H9 (cell line): ENCODE measurements at regions not wholly inside any gene's neighbourhood (a gene's known extent, or its start where the extent isn't known, plus 50 kb on each side); places are given as distances from the start of the nearest gene placed in this dataset.

Experiments
- DNase-seq: peaks from one replicate; pipeline ENCODE4 v3.0.0-alpha.2; 2017
- H2AFZ ChIP-seq: one replicate; pipeline ENCODE4 v1.6.1; 2013; ENCODE audit warnings: mild to moderate bottlenecking, low read length, control low read depth, moderate library complexity
- H2AK5ac ChIP-seq: 2 replicates; pipeline ENCODE4 v1.6.1; 2013; ENCODE audit warnings: low read length, control low read depth, mixed read lengths; ENCODE audit not compliant: insufficient read length
- H2BK120ac ChIP-seq: one replicate; pipeline ENCODE4 v1.6.1; 2013; ENCODE audit warnings: low read depth, mild to moderate bottlenecking, low read length, control low read depth, inconsistent platforms; ENCODE audit not compliant: poor library complexity, severe bottlenecking
- H2BK12ac ChIP-seq: 2 replicates; pipeline ENCODE4 v1.6.1; 2013; ENCODE audit warnings: low read length, control low read depth, mixed read lengths, low read depth; ENCODE audit not compliant: insufficient read length
- H2BK15ac ChIP-seq: 2 replicates; pipeline ENCODE4 v1.6.1; 2013; ENCODE audit warnings: low read depth, low read length, control low read depth
- H2BK20ac ChIP-seq: one replicate; pipeline ENCODE4 v1.6.1; 2013; ENCODE audit warnings: low read depth, mild to moderate bottlenecking, low read length, control low read depth, inconsistent platforms; ENCODE audit not compliant: poor library complexity, severe bottlenecking
- H2BK5ac ChIP-seq: 2 replicates; pipeline ENCODE4 v1.6.1; 2013; ENCODE audit warnings: low read length, control low read depth, mixed read lengths; ENCODE audit not compliant: insufficient read length
- H3K14ac ChIP-seq: 2 replicates; pipeline ENCODE4 v1.6.1; 2013; ENCODE audit warnings: low read length, control low read depth; ENCODE audit not compliant: insufficient read depth
- H3K18ac ChIP-seq: 2 replicates; pipeline ENCODE4 v1.6.1; 2013; ENCODE audit warnings: low read depth, mild to moderate bottlenecking, mixed read lengths, low read length, control low read depth; ENCODE audit not compliant: insufficient read length
- H3K23ac ChIP-seq: 2 replicates; pipeline ENCODE4 v1.6.1; 2013; ENCODE audit warnings: low read length, control low read depth, mixed read lengths, low read depth; ENCODE audit not compliant: insufficient read length
- H3K23me2 ChIP-seq: 2 replicates; pipeline ENCODE4 v1.6.1; 2013; ENCODE audit warnings: low read depth, mild to moderate bottlenecking, mixed read lengths, low read length, control low read depth; ENCODE audit not compliant: insufficient read length, poor library complexity, severe bottlenecking
- H3K27ac ChIP-seq: 2 replicates; pipeline ENCODE4 v1.5.1; 2013; ENCODE audit warnings: low read length, control low read depth, mixed read lengths, low read depth; ENCODE audit not compliant: insufficient read length
- H3K27me3 ChIP-seq: 2 replicates; pipeline ENCODE4 v1.6.1; 2013; ENCODE audit warnings: low read length, control low read depth, inconsistent platforms; ENCODE audit not compliant: insufficient read depth
- H3K4ac ChIP-seq: 2 replicates; pipeline ENCODE4 v1.6.1; 2013; ENCODE audit warnings: low read depth, mild to moderate bottlenecking, control low read depth, inconsistent platforms, low read length, moderate library complexity
- H3K4me1 ChIP-seq: 2 replicates; pipeline ENCODE4 v1.6.1; 2013; ENCODE audit warnings: low read length, control low read depth, inconsistent platforms; ENCODE audit not compliant: insufficient read depth
- H3K4me2 ChIP-seq: 2 replicates; pipeline ENCODE4 v1.6.1; 2013; ENCODE audit warnings: low read length, control low read depth, mixed read lengths; ENCODE audit not compliant: insufficient read length, insufficient read depth
- H3K56ac ChIP-seq: 2 replicates; pipeline ENCODE4 v1.6.1; 2013; ENCODE audit warnings: low read depth, mild to moderate bottlenecking, mixed read lengths, low read length, control low read depth; ENCODE audit not compliant: insufficient read length
- H3K79me1 ChIP-seq: 2 replicates; pipeline ENCODE4 v1.6.1; 2013; ENCODE audit warnings: low read depth, mild to moderate bottlenecking, moderate library complexity, low read length, control low read depth, inconsistent platforms; ENCODE audit not compliant: insufficient read depth, poor library complexity, severe bottlenecking
- H3K79me2 ChIP-seq: 2 replicates; pipeline ENCODE4 v1.6.1; 2013; ENCODE audit warnings: low read length, control low read depth, inconsistent platforms; ENCODE audit not compliant: insufficient read depth
- H3K9ac ChIP-seq: 2 replicates; pipeline ENCODE4 v1.6.1; 2013; ENCODE audit warnings: low read length, control low read depth, mixed read lengths; ENCODE audit not compliant: insufficient read length; ENCODE audit errors: extremely low read depth
- H3K9me3 ChIP-seq: one replicate; pipeline ENCODE4 v1.6.1; 2013; ENCODE audit warnings: low read depth, low read length, inconsistent platforms; ENCODE audit not compliant: control insufficient read depth
- H3T11ph ChIP-seq: one replicate; pipeline ENCODE4 v1.6.1; 2013; ENCODE audit warnings: mild to moderate bottlenecking, low read length, control low read depth, inconsistent platforms
- H4K20me1 ChIP-seq: one replicate; pipeline ENCODE4 v1.6.1; 2013; ENCODE audit not compliant: control insufficient read depth, insufficient read length, insufficient read depth
- H4K5ac ChIP-seq: 2 replicates; pipeline ENCODE4 v1.6.1; 2013; ENCODE audit warnings: low read depth, mild to moderate bottlenecking, mixed read lengths, low read length, control low read depth; ENCODE audit not compliant: insufficient read length
- H4K8ac ChIP-seq: replicated peaks from 2 replicates; pipeline ENCODE4 v1.6.1; 2013; ENCODE audit warnings: low read length, control low read depth, mixed read lengths, low read depth; ENCODE audit not compliant: insufficient read length
- H4K91ac ChIP-seq: 2 replicates; pipeline ENCODE4 v1.6.1; 2013; ENCODE audit warnings: low read depth, mild to moderate bottlenecking, moderate library complexity, mixed read lengths, low read length, control low read depth; ENCODE audit not compliant: insufficient read length
- H3K27ac Mint-ChIP-seq, 3 experiments: 2 replicates in 2 of 3; 3 replicates in 1 of 3; pipeline ENCODE4 v1.8.0; 2020 to 2021; ENCODE audit warnings: mixed read lengths in 3 of 3, mild to moderate bottlenecking in 1 of 3, moderate library complexity in 1 of 3
- H3K27me3 Mint-ChIP-seq: 2 replicates; pipeline ENCODE4 v1.8.0; 2021; ENCODE audit warnings: low read depth, mild to moderate bottlenecking, moderate library complexity, mixed read lengths
- H3K36me3 Mint-ChIP-seq, 3 experiments: 2 replicates in 2 of 3; 3 replicates in 1 of 3; pipeline ENCODE4 v1.8.0; 2020 to 2021; ENCODE audit warnings: low read depth in 3 of 3, mixed read lengths in 3 of 3; ENCODE audit not compliant: insufficient read depth in 1 of 3
- H3K4me1 Mint-ChIP-seq, 2 experiments: 2 replicates each; pipeline ENCODE4 v1.8.0; 2020; ENCODE audit warnings: mixed read lengths in 2 of 2
- H3K4me3 Mint-ChIP-seq, 2 experiments: 2 replicates in 1 of 2; 3 replicates in 1 of 2; pipeline ENCODE4 v1.8.0; 2020 to 2021; ENCODE audit warnings: mild to moderate bottlenecking in 2 of 2, mixed read lengths in 2 of 2, moderate library complexity in 1 of 2
- H3K9me3 Mint-ChIP-seq, 2 experiments: 2 replicates in 1 of 2; 3 replicates in 1 of 2; pipeline ENCODE4 v1.8.0; 2020; ENCODE audit warnings: mild to moderate bottlenecking in 2 of 2, mixed read lengths in 2 of 2, moderate library complexity in 1 of 2
- WGBS: extraction: QIAGEN DNeasy Blood & Tissue Kit; methylation state at CpG from one replicate; pipeline ENCODE4 v1.1.7; 2013; ENCODE audit warnings: missing lambda C conversion rate, low lambda C conversion rate, mixed read lengths; ENCODE audit not compliant: insufficient read length; ENCODE audit errors: extremely low coverage; 5-methylcytosine and 5-hydroxymethylcytosine counted together
- TF ChIP-seq, protein P1 (sequence below): fragments of 200-600 bp; sonication (generic); conservative IDR thresholded peaks from 3 replicates; pipeline ENCODE4 v1.8.0; 2021; ENCODE audit warnings: antibody characterized with exemption, mild to moderate bottlenecking

DNA sequence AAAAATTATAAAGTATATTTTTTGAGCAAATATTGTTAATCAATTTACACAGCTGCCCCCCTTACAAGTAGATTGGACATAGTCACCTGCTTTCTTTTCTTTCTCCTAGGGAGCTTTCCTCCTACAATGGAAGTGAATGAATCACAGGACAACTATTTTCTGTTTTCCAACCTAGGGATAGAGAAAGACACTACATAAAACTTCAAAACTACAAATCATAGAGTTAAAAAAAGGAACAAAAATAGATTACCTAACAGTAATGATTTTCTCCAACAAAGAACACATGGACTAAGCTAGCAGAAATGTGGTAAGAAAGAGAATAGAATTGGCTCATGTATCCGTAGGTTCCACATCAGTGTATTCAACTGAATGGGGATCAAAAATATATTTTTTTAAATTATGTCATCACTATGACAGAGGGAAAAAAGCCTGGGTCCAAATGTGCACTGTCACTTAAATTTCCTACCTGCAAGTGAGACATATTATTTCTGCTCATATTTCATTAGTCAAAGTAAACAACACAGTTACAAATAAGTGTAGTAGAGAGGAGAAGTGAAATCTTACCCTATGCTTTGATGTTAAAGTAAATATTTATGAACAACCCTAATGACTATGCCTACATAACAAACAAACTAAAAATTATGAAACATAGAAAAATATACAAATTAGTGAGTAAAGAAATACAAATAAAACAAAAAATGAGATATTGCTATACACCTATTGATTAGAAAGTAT lies 756.7 kb downstream of the SOCS6 start:
- H3K4ac ChIP-seq: no peak overlapping the region
- Mint-ChIP-seq H3K9me3 (no peaks in the 10 kb centered on the region), H3K27ac (no peak overlapping the region), H3K4me1 (no peaks in the 10 kb centered on the region), H3K27me3 (no peaks in the 10 kb centered on the region), H3K36me3 (no peaks in the 10 kb centered on the region), H3K4me3 (no peak overlapping the region)
- DNase-seq: no peak
- H4K5ac ChIP-seq: no peak overlapping the region
- TF ChIP-seq, protein P1, sequence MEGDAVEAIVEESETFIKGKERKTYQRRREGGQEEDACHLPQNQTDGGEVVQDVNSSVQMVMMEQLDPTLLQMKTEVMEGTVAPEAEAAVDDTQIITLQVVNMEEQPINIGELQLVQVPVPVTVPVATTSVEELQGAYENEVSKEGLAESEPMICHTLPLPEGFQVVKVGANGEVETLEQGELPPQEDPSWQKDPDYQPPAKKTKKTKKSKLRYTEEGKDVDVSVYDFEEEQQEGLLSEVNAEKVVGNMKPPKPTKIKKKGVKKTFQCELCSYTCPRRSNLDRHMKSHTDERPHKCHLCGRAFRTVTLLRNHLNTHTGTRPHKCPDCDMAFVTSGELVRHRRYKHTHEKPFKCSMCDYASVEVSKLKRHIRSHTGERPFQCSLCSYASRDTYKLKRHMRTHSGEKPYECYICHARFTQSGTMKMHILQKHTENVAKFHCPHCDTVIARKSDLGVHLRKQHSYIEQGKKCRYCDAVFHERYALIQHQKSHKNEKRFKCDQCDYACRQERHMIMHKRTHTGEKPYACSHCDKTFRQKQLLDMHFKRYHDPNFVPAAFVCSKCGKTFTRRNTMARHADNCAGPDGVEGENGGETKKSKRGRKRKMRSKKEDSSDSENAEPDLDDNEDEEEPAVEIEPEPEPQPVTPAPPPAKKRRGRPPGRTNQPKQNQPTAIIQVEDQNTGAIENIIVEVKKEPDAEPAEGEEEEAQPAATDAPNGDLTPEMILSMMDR: no peak
- H4K20me1 ChIP-seq: no peaks in the 10 kb centered on the region
- H3K56ac ChIP-seq: no peak overlapping the region
- no peaks in the 10 kb centered on the region for H3K79me1 ChIP-seq
- no peak overlapping the region for H2BK12ac ChIP-seq
- H3K4me1 ChIP-seq: no peaks in the 10 kb centered on the region
- H2AK5ac ChIP-seq: no peak overlapping the region
- H3K27ac ChIP-seq: no peak overlapping the region
- no peak overlapping the region for H2BK5ac ChIP-seq
- no peak overlapping the region for H3K4me2 ChIP-seq
- H4K91ac ChIP-seq: no peak overlapping the region
- H3K18ac ChIP-seq: no peak overlapping the region
- no peak overlapping the region for H2BK120ac ChIP-seq
- no peak overlapping the region for H2AFZ ChIP-seq
- no CpG with 5 or more reads among the region's 1 CpG for WGBS
- no peak overlapping the region for H2BK15ac ChIP-seq
- H2BK20ac ChIP-seq: no peak overlapping the region
- no peak overlapping the region for H3T11ph ChIP-seq
- no peak overlapping the region for H3K9ac ChIP-seq
- no peaks in the 10 kb centered on the region for H3K23me2 ChIP-seq
- H3K14ac ChIP-seq: no peak overlapping the region
- H3K9me3 ChIP-seq: no peaks in the 10 kb centered on the region
- H3K27me3 ChIP-seq: no peaks in the 10 kb centered on the region
- H4K8ac ChIP-seq: no peak overlapping the region
- no peaks in the 10 kb centered on the region for H3K79me2 ChIP-seq
- no peak overlapping the region for H3K23ac ChIP-seq
